ENCODE measurements at regions not wholly inside any gene's neighbourhood (a gene's known extent, or its start where the extent isn't known, plus 50 kb on each side); places are given as distances from the start of the nearest gene placed in this dataset.

DNA sequence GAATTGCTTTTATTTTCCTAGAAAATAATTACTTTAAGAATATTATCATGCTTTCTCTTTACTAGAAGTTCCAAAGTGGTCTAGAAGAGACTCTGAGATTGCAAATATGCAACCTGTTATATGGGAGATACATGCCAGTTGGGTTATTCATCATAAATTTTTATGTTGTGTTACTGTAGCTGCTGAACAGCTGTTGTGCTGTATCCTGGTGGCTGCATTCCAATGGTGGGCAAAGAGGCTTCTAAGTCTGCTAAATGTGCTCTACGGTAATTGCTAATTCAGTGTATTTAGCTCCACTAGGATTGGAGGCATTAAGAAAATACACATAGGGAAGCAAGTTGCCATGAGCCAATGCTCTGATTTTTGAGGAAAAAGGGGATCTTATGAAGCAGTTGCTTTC, 409.0 kb downstream of the TUSC7 start:
- TF ChIP-seq, protein P1, sequence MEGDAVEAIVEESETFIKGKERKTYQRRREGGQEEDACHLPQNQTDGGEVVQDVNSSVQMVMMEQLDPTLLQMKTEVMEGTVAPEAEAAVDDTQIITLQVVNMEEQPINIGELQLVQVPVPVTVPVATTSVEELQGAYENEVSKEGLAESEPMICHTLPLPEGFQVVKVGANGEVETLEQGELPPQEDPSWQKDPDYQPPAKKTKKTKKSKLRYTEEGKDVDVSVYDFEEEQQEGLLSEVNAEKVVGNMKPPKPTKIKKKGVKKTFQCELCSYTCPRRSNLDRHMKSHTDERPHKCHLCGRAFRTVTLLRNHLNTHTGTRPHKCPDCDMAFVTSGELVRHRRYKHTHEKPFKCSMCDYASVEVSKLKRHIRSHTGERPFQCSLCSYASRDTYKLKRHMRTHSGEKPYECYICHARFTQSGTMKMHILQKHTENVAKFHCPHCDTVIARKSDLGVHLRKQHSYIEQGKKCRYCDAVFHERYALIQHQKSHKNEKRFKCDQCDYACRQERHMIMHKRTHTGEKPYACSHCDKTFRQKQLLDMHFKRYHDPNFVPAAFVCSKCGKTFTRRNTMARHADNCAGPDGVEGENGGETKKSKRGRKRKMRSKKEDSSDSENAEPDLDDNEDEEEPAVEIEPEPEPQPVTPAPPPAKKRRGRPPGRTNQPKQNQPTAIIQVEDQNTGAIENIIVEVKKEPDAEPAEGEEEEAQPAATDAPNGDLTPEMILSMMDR (IDR thresholded peaks at IDR 0.05) = no peak
- Histone ChIP-seq H3K36me3 (no peaks in the 10 kb centered on the region), H3K9me3 (no peaks in the 10 kb centered on the region), H3K27ac (no peak overlapping the region), H3K4me1 (no peaks in the 10 kb centered on the region), H3K27me3 (no peaks in the 10 kb centered on the region), H3K9ac (ENCODE audit: low read depth in 2 of 2, low read length in 2 of 2) (no peak overlapping the region), H3K4me3 (no peak overlapping the region)
- DNase-seq = no peak
- intact Hi-C loops (cut with DNase I) = no loop called here

DNA sequence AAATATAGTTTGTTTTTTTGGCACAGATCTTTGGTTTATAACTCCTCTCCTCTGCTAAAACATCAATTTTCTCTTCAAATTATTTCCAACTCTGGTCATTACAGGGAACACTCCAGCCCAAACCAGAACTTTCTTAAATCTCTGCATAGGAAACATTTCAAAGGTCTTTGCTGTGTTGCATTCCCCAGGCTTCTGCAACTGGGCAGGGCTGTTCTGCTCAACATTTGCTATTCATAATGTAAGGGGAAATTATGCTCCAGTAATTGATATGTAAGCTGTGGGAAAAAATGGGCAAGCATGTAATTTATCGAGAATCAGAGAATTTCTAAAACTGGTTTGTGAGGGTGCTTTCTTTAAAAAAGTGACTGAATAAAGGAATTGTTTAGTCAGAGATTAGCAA, 410.4 kb downstream of the TUSC7 start:
- H3K4me1 ChIP-seq = no peaks in the 10 kb centered on the region
- TF ChIP-seq, protein P1 (IDR thresholded peaks at IDR 0.05) = no peak
- no peak overlapping the region for H3K4me3 ChIP-seq
- H3K9ac ChIP-seq (ENCODE audit: low read depth in 2 of 2, low read length in 2 of 2) = no peak overlapping the region
- no peaks in the 10 kb centered on the region for H3K9me3 ChIP-seq
- intact Hi-C loops (cut with DNase I) = no loop called here
- no peak for DNase-seq
- no peak overlapping the region for H3K27ac ChIP-seq
- H3K27me3 ChIP-seq = no peaks in the 10 kb centered on the region
- no peaks in the 10 kb centered on the region for H3K36me3 ChIP-seq

DNA sequence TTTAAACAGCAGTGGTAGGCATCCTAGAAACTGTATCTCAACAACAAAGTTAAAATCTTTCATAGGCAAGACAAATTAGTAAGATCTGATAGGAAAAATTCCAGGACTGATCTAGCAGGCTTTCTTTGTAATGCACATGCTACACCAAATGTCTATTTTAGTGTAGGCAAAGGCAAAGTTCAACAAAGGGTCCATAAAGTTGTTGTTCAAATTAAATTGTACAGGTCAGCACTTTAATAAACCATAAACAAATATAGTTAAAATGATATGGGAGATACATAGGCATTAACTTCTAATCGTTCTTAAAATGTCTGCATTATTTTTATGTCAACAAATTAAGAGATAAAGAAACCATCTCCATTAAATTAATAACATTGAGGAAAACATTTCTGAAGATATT, 413.0 kb downstream of the TUSC7 start:
- intact Hi-C loops (cut with DNase I) = no loop called here
- Histone ChIP-seq H3K4me1 (no peaks in the 10 kb centered on the region), H3K27me3 (no peaks in the 10 kb centered on the region), H3K27ac (no peak overlapping the region), H3K9me3 (no peaks in the 10 kb centered on the region), H3K36me3 (no peaks in the 10 kb centered on the region), H3K4me3 (no peak overlapping the region), H3K9ac (ENCODE audit: low read depth in 2 of 2, low read length in 2 of 2) (no peak overlapping the region)
- TF ChIP-seq, protein P1 (IDR thresholded peaks at IDR 0.05) = no peak
- no peak for DNase-seq

DNA sequence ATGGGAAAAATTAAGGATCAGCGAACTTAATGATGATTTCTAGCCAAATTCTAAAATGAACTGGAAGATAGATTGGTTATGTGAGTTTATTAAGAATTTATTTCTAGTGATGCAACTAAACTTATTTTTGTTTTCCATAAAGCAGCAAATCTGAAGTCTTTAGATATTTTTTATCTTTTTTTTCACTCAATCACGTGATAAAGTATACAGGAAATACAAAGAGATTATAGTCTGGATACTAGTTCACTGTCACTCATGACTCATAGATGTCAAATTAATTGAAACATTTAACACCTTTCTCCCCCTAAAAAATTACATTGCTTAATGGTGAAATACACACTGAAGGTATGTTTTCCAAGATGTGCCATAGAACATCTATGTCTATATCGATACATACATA, 416.9 kb downstream of the TUSC7 start:
- intact Hi-C loops (cut with DNase I) = no loop called here
- no peaks in the 10 kb centered on the region for H3K36me3 ChIP-seq
- no peak for DNase-seq
- H3K9ac ChIP-seq (ENCODE audit: low read depth in 2 of 2, low read length in 2 of 2) = no peak overlapping the region
- H3K27me3 ChIP-seq = no peaks in the 10 kb centered on the region
- no peak overlapping the region for H3K4me3 ChIP-seq
- H3K4me1 ChIP-seq = no peaks in the 10 kb centered on the region
- no peaks in the 10 kb centered on the region for H3K9me3 ChIP-seq
- no peak overlapping the region for H3K27ac ChIP-seq
- TF ChIP-seq, protein P1 (IDR thresholded peaks at IDR 0.05) = no peak

DNA sequence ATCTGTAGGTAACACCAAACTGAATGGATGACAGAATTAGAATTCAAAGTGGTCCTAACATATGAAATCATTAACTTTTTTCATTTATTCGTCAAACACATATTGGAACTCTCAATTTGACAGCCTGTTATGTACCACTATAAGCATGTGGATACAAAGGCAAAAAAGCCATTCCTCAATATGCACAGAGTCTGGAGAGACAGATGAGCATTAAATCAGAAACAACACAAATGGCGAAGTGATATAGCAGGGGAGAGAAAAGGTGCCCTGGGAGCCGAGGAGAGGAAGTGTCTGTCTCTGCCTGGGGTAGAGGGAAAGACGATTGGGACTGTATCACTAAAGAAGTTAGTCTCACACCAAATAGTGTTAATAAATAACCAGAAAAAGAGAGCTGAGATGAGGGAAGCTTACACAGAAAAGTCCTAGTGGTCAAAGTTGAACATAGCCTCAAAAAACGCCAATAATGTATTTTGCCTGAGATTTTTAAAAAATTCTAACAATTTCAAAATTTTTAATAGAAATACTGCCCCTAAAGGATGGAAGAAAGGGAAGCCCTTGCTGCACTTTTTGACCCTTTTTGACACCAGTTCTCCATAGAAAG, 417.5 kb downstream of the TUSC7 start:
- TF ChIP-seq, protein P1 (IDR thresholded peaks at IDR 0.05) = no peak
- H3K9me3 ChIP-seq = no peaks in the 10 kb centered on the region
- H3K36me3 ChIP-seq = no peaks in the 10 kb centered on the region
- intact Hi-C loops (cut with DNase I) = no loop called here
- no peak overlapping the region for H3K9ac ChIP-seq (ENCODE audit: low read depth in 2 of 2, low read length in 2 of 2)
- H3K4me3 ChIP-seq = no peak overlapping the region
- H3K4me1 ChIP-seq = no peaks in the 10 kb centered on the region
- DNase-seq = no peak
- H3K27ac ChIP-seq = no peak overlapping the region
- no peaks in the 10 kb centered on the region for H3K27me3 ChIP-seq

Measured in colonic mucosa (tissue), 4 donors.